ENCODE measurements at regions not wholly inside any gene's neighbourhood (a gene's known extent, or its start where the extent isn't known, plus 50 kb on each side); places are given as distances from the start of the nearest gene placed in this dataset.

DNA sequence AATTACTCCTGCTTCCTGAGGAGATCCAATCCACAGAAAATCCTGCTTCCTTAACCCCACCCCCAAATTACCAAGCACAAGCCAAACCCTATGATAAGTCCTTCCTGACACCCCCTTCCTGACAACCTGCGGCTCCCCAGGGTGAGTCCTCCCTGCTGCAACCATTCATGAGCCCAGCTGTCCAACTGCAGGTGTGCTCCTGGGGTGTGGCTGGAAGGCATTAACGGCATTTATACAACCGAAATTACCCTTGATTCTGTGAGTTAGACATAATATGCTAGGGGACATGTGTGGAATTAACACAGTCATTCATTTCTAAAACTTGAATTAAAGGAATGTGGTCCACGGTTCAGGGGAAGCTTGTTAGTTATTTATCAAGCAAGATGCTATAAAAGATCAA, 119.0 kb upstream of the ALKAL2 start:
- TF ChIP-seq, protein P1, sequence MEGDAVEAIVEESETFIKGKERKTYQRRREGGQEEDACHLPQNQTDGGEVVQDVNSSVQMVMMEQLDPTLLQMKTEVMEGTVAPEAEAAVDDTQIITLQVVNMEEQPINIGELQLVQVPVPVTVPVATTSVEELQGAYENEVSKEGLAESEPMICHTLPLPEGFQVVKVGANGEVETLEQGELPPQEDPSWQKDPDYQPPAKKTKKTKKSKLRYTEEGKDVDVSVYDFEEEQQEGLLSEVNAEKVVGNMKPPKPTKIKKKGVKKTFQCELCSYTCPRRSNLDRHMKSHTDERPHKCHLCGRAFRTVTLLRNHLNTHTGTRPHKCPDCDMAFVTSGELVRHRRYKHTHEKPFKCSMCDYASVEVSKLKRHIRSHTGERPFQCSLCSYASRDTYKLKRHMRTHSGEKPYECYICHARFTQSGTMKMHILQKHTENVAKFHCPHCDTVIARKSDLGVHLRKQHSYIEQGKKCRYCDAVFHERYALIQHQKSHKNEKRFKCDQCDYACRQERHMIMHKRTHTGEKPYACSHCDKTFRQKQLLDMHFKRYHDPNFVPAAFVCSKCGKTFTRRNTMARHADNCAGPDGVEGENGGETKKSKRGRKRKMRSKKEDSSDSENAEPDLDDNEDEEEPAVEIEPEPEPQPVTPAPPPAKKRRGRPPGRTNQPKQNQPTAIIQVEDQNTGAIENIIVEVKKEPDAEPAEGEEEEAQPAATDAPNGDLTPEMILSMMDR (conservative IDR thresholded peaks at IDR 0.05): no peak
- TF ChIP-seq EZH2 (IDR thresholded peaks at IDR 0.05; ENCODE audit: low read depth): no peak
